ENCODE measurements at regions not wholly inside any gene's neighbourhood (a gene's known extent, or its start where the extent isn't known, plus 50 kb on each side); places are given as distances from the start of the nearest gene placed in this dataset.

DNA sequence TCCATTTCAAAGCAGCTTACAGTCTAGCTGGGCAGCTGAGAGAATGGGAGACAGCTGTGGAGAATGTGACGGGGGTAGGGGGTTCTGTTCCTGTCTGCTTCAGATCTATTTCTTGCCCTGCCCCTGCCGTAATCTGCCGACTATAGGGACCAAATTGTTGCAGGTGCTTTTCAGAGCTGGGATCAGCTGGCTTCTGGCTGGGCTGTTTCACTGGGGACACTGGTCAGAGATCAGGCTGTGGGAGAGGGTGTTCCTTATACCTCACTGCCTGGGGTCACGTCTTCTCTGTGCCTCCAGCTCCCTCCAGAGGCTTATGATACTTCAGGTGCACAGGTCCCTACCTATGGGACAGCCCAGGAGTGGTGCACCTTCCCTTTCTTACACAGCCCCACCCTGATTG lies 514.9 kb upstream of the GOT2 start:
- DNase-seq: no peak

DNA sequence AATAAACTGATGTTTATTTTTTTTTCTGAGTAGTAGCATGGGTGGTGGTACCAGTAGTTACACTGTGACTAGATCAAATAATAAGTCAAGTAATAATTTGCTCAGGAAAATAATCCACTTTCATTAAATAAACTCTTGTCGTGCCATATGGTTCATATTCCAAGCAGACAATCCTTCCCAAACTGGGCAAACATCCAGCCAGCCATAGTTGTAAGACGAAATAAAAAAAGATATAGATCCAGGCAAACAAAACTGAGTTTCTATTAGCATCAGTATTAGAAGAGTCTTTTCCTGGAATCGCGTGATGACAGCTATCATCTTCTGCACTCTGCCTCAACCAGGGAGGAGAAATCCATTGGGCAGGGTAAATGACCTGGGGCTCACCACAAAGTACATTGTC lies 508.4 kb upstream of the GOT2 start:
- DNase-seq: no peak

- no peak for DNase-seq
These were observed 504.1 kb upstream of the GOT2 start for GRCh38 chr16:59238246-59238645.

DNA sequence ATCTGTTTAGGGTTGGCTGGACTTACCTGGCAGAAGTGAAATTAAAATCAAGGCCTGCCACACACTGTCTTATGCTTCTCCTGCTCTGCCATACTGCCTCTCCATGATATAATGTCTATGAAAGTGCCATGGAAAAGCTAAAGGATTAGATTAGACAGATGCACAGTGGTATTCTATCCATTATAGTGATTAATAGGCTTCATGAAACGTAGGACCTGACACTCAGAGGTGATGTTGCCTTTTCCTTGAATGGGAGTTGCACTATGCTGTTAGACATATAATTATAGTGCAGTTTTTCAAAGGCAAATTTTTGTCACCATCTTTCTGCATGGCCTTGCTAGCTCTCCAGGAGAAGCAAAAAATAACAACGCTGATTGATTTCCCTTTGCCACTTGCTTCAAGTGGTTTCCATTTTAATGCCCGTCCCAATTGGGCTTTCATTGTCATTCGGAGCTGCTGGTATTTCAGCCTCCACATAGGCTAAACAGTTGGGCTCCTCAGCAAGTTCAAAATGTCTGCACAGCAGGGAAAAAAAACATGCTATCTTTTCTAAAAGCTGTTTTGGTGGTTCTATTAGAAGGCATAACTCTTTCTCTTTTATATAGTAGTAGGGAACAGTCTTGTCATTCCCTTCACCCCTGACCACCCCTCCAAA lies 502.8 kb upstream of the GOT2 start:
- DNase-seq: no peak

DNA sequence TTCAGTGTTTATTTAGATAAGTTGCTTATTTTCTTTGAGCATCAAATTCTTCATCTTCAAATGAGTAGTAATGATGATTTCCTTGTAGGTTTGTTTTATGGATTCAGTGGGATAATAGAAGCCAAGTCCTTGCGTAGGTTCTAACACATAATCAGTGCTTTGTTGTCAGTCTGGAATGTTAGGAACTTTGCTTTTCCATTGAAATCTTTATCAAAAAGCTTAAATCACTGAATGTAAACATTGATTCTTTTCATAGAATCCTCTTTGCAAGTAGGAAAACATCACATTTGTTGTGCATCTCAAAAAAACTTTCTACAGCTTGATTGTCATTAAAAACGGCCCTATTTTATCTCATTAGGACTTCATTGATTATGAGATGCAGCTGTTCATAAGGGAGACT lies 490.3 kb upstream of the GOT2 start:
- DNase-seq: no peak

DNA sequence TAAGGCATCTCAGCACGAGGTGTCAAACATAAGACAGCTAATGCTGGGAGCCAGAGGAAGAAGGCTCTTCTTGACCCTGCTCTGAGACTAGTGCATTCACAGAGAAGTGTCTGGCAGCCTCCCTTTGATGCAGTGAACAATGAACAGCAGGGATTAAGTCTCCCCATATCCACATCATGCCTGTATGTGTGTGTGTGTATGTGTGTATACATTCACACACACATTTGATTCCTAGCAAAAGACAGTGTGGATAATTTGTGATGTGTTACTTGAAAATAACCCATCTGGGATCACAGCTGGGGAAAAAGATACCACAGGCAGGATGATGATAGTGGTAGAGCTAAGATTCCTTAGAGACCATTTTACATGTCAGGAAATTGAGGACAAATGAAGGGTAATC lies 485.9 kb upstream of the GOT2 start:
- DNase-seq: no peak

GRCh38 chr16:59216291-59216690 lies 482.2 kb upstream of the GOT2 start:
- no peak for DNase-seq

DNA sequence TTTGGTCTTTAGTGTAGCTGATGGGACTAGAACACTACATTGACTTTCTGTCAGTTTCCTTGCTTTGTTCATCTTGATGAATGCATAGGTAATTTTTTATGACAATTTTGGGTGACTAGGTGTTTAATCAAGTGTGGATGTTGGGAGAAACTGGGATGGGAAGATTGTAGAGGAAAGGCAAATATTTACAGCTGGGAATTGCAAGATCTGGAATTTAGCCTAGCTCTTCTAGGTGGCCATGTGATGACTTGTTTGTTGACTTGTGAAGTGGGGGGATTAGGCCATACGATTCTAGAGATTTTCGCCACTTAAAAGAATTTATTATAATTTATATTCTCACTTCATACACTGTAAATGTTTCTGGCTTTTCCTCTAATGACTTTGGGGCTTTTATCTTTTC lies 480.3 kb upstream of the GOT2 start:
- no peak for DNase-seq

DNA sequence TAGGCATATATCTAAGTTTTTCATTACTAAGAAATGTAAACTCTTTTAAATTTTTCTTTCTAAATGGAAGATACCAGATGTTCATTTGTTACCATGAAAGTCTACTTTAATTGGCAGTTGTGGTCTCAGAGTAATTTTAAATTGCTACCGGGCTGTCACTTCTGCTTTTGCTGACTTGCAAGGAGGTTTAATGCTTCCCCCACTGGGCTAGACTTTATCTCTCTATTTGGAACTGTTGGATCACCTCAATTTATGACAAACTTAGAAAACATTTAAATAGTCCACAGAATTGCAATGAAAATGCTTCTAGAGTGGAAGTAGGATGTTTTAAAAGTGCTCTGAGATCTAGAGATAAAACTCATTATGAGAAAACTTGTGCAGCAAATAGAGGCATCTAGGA lies 479.8 kb upstream of the GOT2 start:
- DNase-seq: no peak

GRCh38 chr16:59212492-59213024 lies 478.4 kb upstream of the GOT2 start:
- DNase-seq: no peak

DNA sequence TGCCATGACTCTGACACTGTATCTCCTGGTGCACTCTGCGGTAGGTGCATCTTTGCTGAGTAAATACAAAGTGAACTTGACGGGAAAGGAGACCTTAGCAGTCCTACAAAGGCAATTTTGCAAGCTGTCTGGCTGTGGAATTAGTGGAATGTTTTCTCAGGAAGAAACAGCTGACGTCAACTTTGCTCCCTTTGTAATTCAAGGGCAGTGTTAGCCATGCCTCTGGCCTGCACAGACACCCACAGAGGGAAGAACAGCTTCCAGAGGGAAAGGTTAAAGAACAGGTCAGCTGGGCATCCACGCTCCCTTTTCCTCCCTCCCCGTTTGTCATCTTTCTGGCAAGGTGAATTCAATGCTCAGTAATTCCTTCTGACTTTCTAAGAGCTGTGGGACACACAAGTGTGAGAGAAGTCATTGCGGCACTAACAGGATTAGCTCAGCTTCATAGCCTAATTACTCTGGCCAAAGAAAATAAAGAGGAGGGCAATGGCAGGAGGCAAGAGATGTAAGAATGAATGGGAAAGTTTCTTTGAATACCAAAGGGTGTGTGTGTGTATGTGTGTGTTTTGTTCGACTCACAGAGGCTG lies 476.9 kb upstream of the GOT2 start:
- no peak for DNase-seq

- no peak for DNase-seq
These were observed 471.3 kb upstream of the GOT2 start for GRCh38 chr16:59205403-59205802.

GRCh38 chr16:59204589-59204988 lies 470.5 kb upstream of the GOT2 start:
- DNase-seq: no peak

DNA sequence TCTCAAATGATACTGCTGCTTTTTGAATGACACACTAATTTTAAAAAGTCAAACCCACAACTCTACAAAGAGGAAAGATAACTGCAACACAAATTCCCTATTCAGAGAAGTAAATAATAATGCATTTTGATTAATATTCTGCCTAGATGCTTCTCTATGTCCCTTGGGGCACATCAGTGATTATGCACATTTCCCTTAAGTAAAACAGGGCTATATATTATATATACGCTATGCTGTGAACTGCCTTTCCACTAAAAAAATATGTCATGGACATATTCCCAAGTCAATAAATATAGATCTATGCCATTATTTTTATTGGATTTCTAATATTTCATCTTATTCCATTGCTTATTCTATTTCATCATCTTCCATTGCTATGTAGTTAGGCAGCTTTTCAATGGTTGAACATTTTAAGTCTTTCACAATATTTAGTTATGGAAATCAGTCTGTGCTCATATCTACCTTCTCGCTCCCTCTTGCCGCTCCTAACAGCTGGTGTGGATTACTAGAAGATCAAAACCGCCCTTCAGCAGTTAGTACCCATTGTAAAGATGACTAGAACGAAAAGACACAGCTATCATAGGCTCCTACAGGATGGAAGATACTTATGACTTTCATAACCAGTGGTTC lies 468.2 kb upstream of the GOT2 start:
- DNase-seq: no peak

GRCh38 chr16:59201821-59202220 lies 467.7 kb upstream of the GOT2 start:
- DNase-seq: no peak

DNA sequence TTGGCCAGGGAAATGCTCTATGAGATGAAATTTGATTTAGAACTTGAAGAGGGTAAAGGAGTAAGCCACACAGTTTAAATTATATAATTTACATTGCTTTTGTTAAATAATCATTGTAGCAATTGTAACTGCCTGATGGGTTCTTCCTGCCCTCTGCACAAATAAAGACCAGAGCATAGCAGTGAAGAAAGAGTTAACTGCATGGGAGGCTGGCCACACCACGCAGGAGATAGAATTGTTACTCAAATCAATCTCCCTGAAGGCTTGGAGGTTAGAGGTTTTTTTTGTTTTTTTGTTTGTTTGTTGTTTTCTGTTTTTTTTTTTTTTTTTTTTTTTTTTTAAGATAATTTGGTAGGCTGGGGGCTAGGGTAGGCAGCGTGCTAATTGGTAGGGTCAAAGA lies 467.0 kb upstream of the GOT2 start:
- no peak for DNase-seq

DNA sequence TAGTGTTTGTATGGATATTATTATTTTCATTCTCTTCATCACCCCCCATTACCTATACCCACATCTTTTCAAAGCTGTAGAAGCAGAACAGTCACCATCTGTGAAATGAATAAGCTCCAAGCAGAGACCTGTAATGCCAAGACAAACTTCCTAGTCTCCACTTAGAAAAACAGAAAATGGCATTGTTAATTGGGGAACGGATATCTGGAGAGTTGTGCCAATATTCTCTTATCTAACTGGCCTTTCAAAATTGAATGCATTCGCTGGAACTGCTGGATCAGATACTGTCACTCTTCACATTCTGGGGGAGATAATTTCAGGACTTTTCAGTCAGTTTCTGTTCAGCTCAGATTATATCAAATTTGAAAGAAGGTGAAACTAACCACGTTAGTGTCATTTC lies 464.4 kb upstream of the GOT2 start:
- no peak for DNase-seq

DNA sequence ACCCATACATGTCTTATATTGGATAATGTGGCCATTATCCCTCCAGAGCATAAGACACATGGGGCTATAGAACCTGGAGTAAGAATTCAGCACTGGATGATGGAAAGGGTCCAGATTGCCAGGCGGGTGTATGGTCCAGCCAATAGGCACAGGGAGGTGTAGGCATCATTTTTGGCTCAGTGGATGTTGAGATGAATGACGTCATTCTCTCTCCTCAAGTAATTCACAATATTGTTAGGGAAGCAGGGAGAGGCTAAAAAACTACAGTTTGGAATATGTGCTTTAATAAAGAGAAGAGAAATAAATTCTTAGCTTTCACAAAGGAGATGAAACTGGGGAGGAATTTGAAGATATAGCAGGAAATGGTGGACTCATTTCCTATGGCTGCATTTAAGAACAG lies 461.1 kb upstream of the GOT2 start:
- no peak for DNase-seq

DNA sequence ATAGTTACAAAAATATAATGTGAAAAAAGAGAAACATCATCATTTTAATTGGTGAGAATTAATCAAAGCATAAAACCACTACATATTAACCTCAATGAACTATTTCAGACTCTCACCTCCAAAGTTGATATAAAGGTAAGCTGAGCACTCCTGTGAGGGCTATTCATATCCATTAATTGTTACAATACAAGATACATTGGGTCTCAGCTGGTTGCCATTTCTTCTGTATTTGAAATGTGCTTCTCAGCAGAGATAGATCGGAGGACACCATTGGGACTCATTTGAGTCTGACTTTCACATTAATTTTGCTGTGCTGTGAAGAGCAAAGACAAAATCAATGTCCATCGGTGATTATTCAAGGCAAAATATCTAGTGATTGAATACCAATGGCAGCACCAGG lies 459.5 kb upstream of the GOT2 start:
- no peak for DNase-seq

GRCh38 chr16:59192551-59193199 lies 458.6 kb upstream of the GOT2 start:
- peak; percentile 8 for DNase-seq

DNA sequence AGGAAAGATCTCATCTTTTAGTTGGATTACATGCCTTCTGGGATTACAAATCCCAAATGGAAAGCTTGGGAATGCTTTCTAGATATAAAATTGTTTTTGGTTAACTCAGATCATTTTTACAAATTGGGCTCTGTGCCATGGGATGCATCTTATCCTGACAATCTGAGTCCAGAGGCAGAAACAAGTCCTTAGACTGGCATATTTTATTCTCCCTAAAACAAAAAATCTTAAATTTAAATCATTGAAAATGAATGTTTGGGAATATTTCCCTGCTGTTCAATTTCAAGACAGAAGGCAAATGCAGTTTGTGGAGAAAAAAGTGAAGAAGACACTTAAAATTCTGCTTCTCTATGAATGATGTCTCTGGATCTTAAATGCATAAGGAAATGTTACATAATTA lies 456.6 kb upstream of the GOT2 start:
- DNase-seq: no peak

GRCh38 chr16:59188029-59188428 lies 453.9 kb upstream of the GOT2 start:
- no peak for DNase-seq

GRCh38 chr16:59181821-59182420 lies 447.8 kb upstream of the GOT2 start:
- DNase-seq: no peak

GRCh38 chr16:59180083-59180476 lies 446.0 kb upstream of the GOT2 start:
- no peak for DNase-seq

Measured in activated CD4-positive, alpha-beta T cell treated with anti-CD3 and anti-CD28 coated beads, Interleukin-2, amount 50 U/mL, for 16 hours (primary cell).